ENCODE measurements at regions not wholly inside any gene's neighbourhood (a gene's known extent, or its start where the extent isn't known, plus 50 kb on each side); places are given as distances from the start of the nearest gene placed in this dataset.
"Not testable (repeated sequence)": the region's sequence is repeated elsewhere in the genome, so short reads cannot be mapped to it uniquely, and the experiment has no call there.

GRCh38 chr3:89000886-89001285, 106.5 kb upstream of the EPHA3 start:
- Histone ChIP-seq H3K4me3 (ENCODE audit: low read depth, low read length) (peak overlapping the region; percentile 6; the same call in 1 of the 2 replicates), H3K27ac (ENCODE audit: low read depth, low read length) (peak overlapping the region; percentile 32), H2AFZ (ENCODE audit: low read length, unreplicated experiment) (peak overlapping the region; percentile 69), H3K79me2 (ENCODE audit: control insufficient read depth, insufficient read depth, low read length, unreplicated experiment) (no peaks in the 10 kb centered on the region), H3K4me1 (ENCODE audit: control insufficient read depth, insufficient read depth, low read length, unreplicated experiment) (peaks cover 9% of the 10 kb centered on the region), H3K27me3 (ENCODE audit: insufficient read depth, low read length) (no peaks in the 10 kb centered on the region), H3K36me3 (ENCODE audit: insufficient read depth, low read length) (no peaks in the 10 kb centered on the region)

GRCh38 chr3:89002191-89002590, 105.2 kb upstream of the EPHA3 start:
- no peak overlapping the region for H3K27ac ChIP-seq (ENCODE audit: low read depth, low read length)

GRCh38 chr3:89013536-89013935, 93.9 kb upstream of the EPHA3 start:
- H3K79me2 ChIP-seq (ENCODE audit: control insufficient read depth, insufficient read depth, low read length, unreplicated experiment): no peaks in the 10 kb centered on the region
- no peak overlapping the region for H3K27ac ChIP-seq (ENCODE audit: low read depth, low read length)
- H3K4me1 ChIP-seq (ENCODE audit: control insufficient read depth, insufficient read depth, low read length, unreplicated experiment): no peaks in the 10 kb centered on the region
- no peaks in the 10 kb centered on the region for H3K36me3 ChIP-seq (ENCODE audit: insufficient read depth, low read length)
- no peak overlapping the region for H2AFZ ChIP-seq (ENCODE audit: low read length, unreplicated experiment)
- H3K4me3 ChIP-seq (ENCODE audit: low read depth, low read length): no peak overlapping the region
- H3K27me3 ChIP-seq (ENCODE audit: insufficient read depth, low read length): no peaks in the 10 kb centered on the region

More at GRCh38 chr3:89002191-89002590, 105.2 kb upstream of the EPHA3 start:
- H2AFZ ChIP-seq (ENCODE audit: low read length, unreplicated experiment): no peak overlapping the region
- no peaks in the 10 kb centered on the region for H3K36me3 ChIP-seq (ENCODE audit: insufficient read depth, low read length)
- no peaks in the 10 kb centered on the region for H3K79me2 ChIP-seq (ENCODE audit: control insufficient read depth, insufficient read depth, low read length, unreplicated experiment)
- no peaks in the 10 kb centered on the region for H3K27me3 ChIP-seq (ENCODE audit: insufficient read depth, low read length)
- H3K4me3 ChIP-seq (ENCODE audit: low read depth, low read length): no peak overlapping the region
- H3K4me1 ChIP-seq (ENCODE audit: control insufficient read depth, insufficient read depth, low read length, unreplicated experiment): peaks cover 9% of the 10 kb centered on the region

GRCh38 chr3:89017531-89017930, 89.9 kb upstream of the EPHA3 start:
- H2AFZ ChIP-seq (ENCODE audit: low read length, unreplicated experiment): no peak overlapping the region
- no peak overlapping the region for H3K27ac ChIP-seq (ENCODE audit: low read depth, low read length)
- H3K27me3 ChIP-seq (ENCODE audit: insufficient read depth, low read length): no peaks in the 10 kb centered on the region
- H3K4me1 ChIP-seq (ENCODE audit: control insufficient read depth, insufficient read depth, low read length, unreplicated experiment): peaks cover 13% of the 10 kb centered on the region
- H3K36me3 ChIP-seq (ENCODE audit: insufficient read depth, low read length): no peaks in the 10 kb centered on the region
- no peaks in the 10 kb centered on the region for H3K79me2 ChIP-seq (ENCODE audit: control insufficient read depth, insufficient read depth, low read length, unreplicated experiment)
- no peak overlapping the region for H3K4me3 ChIP-seq (ENCODE audit: low read depth, low read length)

GRCh38 chr3:89025185-89025584, 82.2 kb upstream of the EPHA3 start:
- no peaks in the 10 kb centered on the region for H3K27me3 ChIP-seq (ENCODE audit: insufficient read depth, low read length)

GRCh38 chr3:89032346-89033013, 74.9 kb upstream of the EPHA3 start:
- H3K36me3 ChIP-seq (ENCODE audit: insufficient read depth, low read length): no peaks in the 10 kb centered on the region
- H2AFZ ChIP-seq (ENCODE audit: low read length, unreplicated experiment): no peak overlapping the region
- no peak overlapping the region for H3K27ac ChIP-seq (ENCODE audit: low read depth, low read length)
- H3K4me1 ChIP-seq (ENCODE audit: control insufficient read depth, insufficient read depth, low read length, unreplicated experiment): peaks cover 4% of the 10 kb centered on the region
- no peaks in the 10 kb centered on the region for H3K27me3 ChIP-seq (ENCODE audit: insufficient read depth, low read length)
- H3K79me2 ChIP-seq (ENCODE audit: control insufficient read depth, insufficient read depth, low read length, unreplicated experiment): no peaks in the 10 kb centered on the region
- H3K4me3 ChIP-seq (ENCODE audit: low read depth, low read length): no peak overlapping the region

More at GRCh38 chr3:89025185-89025584, 82.2 kb upstream of the EPHA3 start:
- peak overlapping the region; percentile 25 for H3K27ac ChIP-seq (ENCODE audit: low read depth, low read length)
- no peaks in the 10 kb centered on the region for H3K36me3 ChIP-seq (ENCODE audit: insufficient read depth, low read length)
- peak overlapping the region; percentile 87 for H2AFZ ChIP-seq (ENCODE audit: low read length, unreplicated experiment)
- H3K4me3 ChIP-seq (ENCODE audit: low read depth, low read length): peak overlapping the region; percentile 72
- H3K79me2 ChIP-seq (ENCODE audit: control insufficient read depth, insufficient read depth, low read length, unreplicated experiment): no peaks in the 10 kb centered on the region
- H3K4me1 ChIP-seq (ENCODE audit: control insufficient read depth, insufficient read depth, low read length, unreplicated experiment): peaks cover 15% of the 10 kb centered on the region

- H3K4me1 ChIP-seq (ENCODE audit: control insufficient read depth, insufficient read depth, low read length, unreplicated experiment); H3K79me2 ChIP-seq (ENCODE audit: control insufficient read depth, insufficient read depth, low read length, unreplicated experiment); H3K4me3 ChIP-seq (ENCODE audit: low read depth, low read length); H3K27ac ChIP-seq (ENCODE audit: low read depth, low read length); H2AFZ ChIP-seq (ENCODE audit: low read length, unreplicated experiment); H3K27me3 ChIP-seq (ENCODE audit: insufficient read depth, low read length); H3K36me3 ChIP-seq (ENCODE audit: insufficient read depth, low read length): not testable (repeated sequence)
These were observed 72.7 kb upstream of the EPHA3 start for GRCh38 chr3:89034723-89035122.

GRCh38 chr3:89038869-89039268, 68.6 kb upstream of the EPHA3 start:
- H3K79me2 ChIP-seq (ENCODE audit: control insufficient read depth, insufficient read depth, low read length, unreplicated experiment): no peaks in the 10 kb centered on the region
- no peak overlapping the region for H3K4me3 ChIP-seq (ENCODE audit: low read depth, low read length)
- no peaks in the 10 kb centered on the region for H3K36me3 ChIP-seq (ENCODE audit: insufficient read depth, low read length)
- no peak overlapping the region for H3K27ac ChIP-seq (ENCODE audit: low read depth, low read length)
- H3K27me3 ChIP-seq (ENCODE audit: insufficient read depth, low read length): no peaks in the 10 kb centered on the region
- H3K4me1 ChIP-seq (ENCODE audit: control insufficient read depth, insufficient read depth, low read length, unreplicated experiment): no peaks in the 10 kb centered on the region
- H2AFZ ChIP-seq (ENCODE audit: low read length, unreplicated experiment): no peak overlapping the region

GRCh38 chr3:89042236-89042835, 65.1 kb upstream of the EPHA3 start:
- H3K4me3 ChIP-seq (ENCODE audit: low read depth, low read length): no peak overlapping the region
- H3K79me2 ChIP-seq (ENCODE audit: control insufficient read depth, insufficient read depth, low read length, unreplicated experiment): no peaks in the 10 kb centered on the region
- no peaks in the 10 kb centered on the region for H3K4me1 ChIP-seq (ENCODE audit: control insufficient read depth, insufficient read depth, low read length, unreplicated experiment)
- no peaks in the 10 kb centered on the region for H3K36me3 ChIP-seq (ENCODE audit: insufficient read depth, low read length)
- no peak overlapping the region for H2AFZ ChIP-seq (ENCODE audit: low read length, unreplicated experiment)
- H3K27me3 ChIP-seq (ENCODE audit: insufficient read depth, low read length): no peaks in the 10 kb centered on the region
- no peak overlapping the region for H3K27ac ChIP-seq (ENCODE audit: low read depth, low read length)

- Histone ChIP-seq H3K36me3 (ENCODE audit: insufficient read depth, low read length) (no peaks in the 10 kb centered on the region), H3K79me2 (ENCODE audit: control insufficient read depth, insufficient read depth, low read length, unreplicated experiment) (no peaks in the 10 kb centered on the region), H3K4me3 (ENCODE audit: low read depth, low read length) (no peak overlapping the region), H3K27ac (ENCODE audit: low read depth, low read length) (no peak overlapping the region), H2AFZ (ENCODE audit: low read length, unreplicated experiment) (no peak overlapping the region), H3K4me1 (ENCODE audit: control insufficient read depth, insufficient read depth, low read length, unreplicated experiment) (no peaks in the 10 kb centered on the region), H3K27me3 (ENCODE audit: insufficient read depth, low read length) (no peaks in the 10 kb centered on the region)
These were observed 64.0 kb upstream of the EPHA3 start for GRCh38 chr3:89043406-89043932.

- Histone ChIP-seq H3K27ac (ENCODE audit: low read depth, low read length) (no peak overlapping the region), H2AFZ (ENCODE audit: low read length, unreplicated experiment) (no peak overlapping the region), H3K36me3 (ENCODE audit: insufficient read depth, low read length) (no peaks in the 10 kb centered on the region), H3K4me3 (ENCODE audit: low read depth, low read length) (no peak overlapping the region), H3K79me2 (ENCODE audit: control insufficient read depth, insufficient read depth, low read length, unreplicated experiment) (no peaks in the 10 kb centered on the region), H3K4me1 (ENCODE audit: control insufficient read depth, insufficient read depth, low read length, unreplicated experiment) (no peaks in the 10 kb centered on the region), H3K27me3 (ENCODE audit: insufficient read depth, low read length) (no peaks in the 10 kb centered on the region)
These were observed 60.8 kb upstream of the EPHA3 start for GRCh38 chr3:89046661-89047060.
